Cerebellar cortex (tissue), 1 donor: ENCODE measurements at regions not wholly inside any gene's neighbourhood (a gene's known extent, or its start where the extent isn't known, plus 50 kb on each side); places are given as distances from the start of the nearest gene placed in this dataset.

Experiments used
- DNase-seq: peaks from one replicate; pipeline ENCODE4 v3.0.0-alpha.2; 2015; ENCODE audit warnings: low spot score

GRCh38 chr5:8908055-8908683, 637.7 kb downstream of the SEMA5A start:
- no peak for DNase-seq

DNA sequence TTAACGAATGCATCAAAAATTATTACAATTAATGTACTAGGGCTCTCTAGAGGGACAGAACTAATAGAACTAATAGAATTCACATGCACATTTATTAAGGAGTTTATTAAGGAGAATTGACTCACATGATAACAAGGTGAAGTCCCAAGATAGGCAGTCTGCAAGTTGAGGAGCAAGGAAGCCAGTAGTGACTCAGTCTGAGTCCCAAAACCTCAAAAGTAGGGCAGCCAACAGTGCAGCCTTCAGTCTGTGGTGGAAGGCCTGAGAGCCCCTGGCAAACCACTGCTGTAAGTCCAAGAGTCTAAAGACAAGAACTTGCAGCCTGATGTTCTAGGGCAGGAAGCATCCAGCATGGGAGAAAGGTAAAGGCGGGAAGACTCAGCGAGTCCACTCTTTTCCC, 633.8 kb downstream of the SEMA5A start:
- DNase-seq, result no peak

DNA sequence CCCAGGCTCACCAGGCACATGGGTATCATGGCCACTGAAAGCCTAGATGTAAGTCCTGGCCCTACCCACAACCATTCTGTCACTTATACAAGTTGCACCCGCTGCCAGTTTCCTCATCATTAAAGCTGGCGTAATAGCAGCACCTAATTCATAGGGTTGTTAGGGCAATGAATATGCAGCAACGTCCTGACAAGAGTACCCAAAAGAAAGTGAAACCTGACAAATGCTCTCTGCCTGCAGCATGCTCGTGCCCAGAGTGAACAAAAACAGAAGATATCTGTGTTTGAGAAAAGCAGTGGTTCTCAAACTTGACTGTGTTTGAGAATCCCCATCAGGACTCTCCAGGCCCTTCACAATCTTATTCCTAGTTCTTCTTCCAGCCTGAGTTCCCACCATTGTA, 632.4 kb downstream of the SEMA5A start:
- DNase-seq, result no peak

- no peak for DNase-seq
Observed at GRCh38 chr5:8919096-8919495, 626.8 kb downstream of the SEMA5A start.

DNA sequence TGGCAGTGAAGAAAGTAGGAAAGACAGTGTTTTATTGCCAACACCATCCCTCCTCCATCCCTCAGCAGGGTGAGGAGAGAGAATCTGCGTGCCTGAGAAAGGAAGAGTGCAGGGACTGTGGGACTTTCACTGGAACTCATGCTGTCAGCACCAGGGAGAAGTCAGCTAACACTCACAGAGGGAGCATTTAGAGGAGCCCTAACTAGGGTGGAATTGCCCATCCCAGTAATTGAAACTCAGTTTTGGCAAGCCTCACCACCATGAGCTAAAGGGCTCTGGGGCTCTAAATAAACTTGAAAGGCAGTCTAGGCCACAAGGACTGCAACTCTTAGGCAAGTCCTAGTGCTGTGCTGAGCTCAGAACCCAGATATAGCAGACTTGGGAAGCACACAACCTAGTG, 622.3 kb downstream of the SEMA5A start:
- no peak for DNase-seq

DNA sequence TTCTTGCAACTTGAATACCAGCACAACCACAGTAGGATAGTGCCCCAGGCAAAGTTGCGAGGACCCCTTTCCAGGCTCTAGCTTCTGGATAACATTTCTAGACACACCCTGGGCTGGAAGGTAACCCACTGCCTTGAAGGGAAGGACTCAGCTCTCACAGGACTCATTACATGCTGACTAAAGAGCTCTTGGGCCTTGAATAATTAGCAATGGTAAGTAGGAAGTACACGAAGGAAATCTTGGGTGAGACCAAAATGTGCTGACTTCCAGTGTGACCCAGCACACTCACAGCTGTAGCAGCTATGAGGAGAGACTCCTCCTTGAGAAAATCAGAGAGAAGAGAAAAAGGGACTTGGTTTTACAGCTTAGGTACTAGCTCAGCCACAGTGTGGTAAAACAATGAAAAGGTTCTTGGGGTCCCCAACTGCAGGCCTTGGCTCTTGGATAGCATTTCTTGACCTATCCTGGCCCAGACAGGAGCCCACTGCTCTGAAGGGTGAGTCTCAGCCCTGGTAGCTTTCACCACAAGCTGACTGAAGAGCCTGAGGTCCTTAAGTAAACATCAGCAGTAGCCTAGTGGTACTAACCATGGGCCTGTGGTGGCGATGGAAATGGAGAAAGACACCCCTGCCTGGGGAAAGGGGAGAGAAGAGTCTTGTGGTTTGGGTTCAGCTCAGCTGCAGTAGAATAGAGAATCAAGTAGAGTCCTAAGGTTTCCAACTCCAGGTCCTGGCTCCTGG, 621.7 kb downstream of the SEMA5A start:
- no peak for DNase-seq

- DNase-seq, result no peak
Observed at GRCh38 chr5:8930021-8930420, 615.9 kb downstream of the SEMA5A start.

- DNase-seq, result no peak
Observed at GRCh38 chr5:8934455-8934854, 611.4 kb downstream of the SEMA5A start.

DNA sequence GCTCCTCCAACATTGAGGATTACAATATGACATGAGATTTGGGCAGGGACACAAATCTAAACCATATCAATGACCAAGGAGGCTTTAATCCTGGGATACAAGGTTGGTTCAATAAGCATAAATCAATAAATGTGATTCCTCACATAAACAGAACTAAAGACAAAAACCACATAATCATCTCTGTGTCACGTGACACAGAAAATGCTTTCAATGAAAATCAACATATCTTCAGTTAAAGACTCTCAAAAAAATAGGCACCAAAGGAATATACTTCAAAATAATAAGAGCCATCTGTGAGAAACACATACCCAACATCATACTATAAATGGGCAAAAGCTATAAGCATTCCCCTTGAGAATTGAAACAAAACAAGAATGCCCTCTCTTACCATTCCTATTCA, 604.9 kb downstream of the SEMA5A start:
- no peak for DNase-seq

- DNase-seq, result no peak
Observed at GRCh38 chr5:8943301-8943700, 602.6 kb downstream of the SEMA5A start.

- no peak for DNase-seq
Observed at GRCh38 chr5:8944005-8944404, 601.9 kb downstream of the SEMA5A start.

- DNase-seq, result no peak
Observed at GRCh38 chr5:8945972-8946371, 599.9 kb downstream of the SEMA5A start.

DNA sequence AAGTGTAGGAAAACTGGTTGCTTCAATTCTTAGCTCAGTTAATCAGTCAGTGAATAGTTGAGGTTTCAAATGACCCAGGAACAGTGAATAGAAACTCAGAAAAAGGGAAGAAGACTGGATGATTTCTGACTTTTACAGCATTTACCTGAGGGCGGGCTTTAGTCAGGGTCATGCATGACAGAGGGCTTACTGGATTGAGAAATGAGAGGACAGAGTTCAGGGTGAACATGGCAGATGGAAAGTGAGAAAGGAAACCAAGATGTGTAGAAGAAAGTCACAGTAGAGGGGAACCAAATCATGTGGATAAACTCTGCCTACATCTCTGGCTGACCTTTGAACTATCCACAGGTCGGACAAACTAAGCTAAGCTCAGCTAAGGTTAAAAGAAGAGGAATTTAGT, 596.0 kb downstream of the SEMA5A start:
- no peak for DNase-seq

DNA sequence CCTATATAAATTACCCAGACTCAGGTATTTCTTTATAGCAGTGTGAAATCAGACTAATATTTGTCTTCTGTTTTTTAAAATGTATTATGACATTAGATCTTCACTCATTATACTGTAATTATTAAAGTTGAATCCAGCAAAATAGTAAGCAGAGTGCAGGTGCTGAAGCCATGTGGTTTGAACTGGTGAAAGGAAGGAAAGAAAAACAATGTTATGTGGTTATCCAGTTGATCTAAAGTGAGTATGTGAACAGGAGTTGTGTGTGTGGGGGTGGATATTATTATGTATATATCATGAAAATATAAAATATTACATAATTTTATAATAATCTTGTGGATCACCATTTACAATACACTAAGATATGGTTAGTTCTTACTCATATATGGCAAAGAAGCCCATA, 593.7 kb downstream of the SEMA5A start:
- DNase-seq, result no peak

GRCh38 chr5:8953016-8953415, 592.9 kb downstream of the SEMA5A start:
- no peak for DNase-seq

- no peak for DNase-seq
Observed at GRCh38 chr5:8953911-8954438, 591.9 kb downstream of the SEMA5A start.

GRCh38 chr5:8954801-8955200, 591.1 kb downstream of the SEMA5A start:
- DNase-seq, result no peak

DNA sequence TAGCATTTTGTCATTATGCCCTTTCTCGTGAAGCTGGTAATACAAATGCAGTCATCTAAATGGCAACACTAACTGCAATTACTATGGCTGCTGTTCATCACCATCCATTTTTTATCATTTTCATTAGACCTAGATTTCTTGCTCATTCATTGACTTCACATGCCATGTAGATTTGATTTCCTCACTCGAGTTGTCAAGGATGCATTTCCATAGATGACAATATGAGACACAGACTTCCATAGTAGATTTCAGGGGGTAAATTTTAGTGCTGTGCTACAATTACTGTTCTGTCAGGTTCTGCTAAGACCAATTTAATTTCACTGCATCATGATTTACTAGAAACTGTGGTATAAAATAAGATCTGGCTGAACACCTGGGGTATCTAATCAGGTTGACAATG, 589.2 kb downstream of the SEMA5A start:
- no peak for DNase-seq

DNA sequence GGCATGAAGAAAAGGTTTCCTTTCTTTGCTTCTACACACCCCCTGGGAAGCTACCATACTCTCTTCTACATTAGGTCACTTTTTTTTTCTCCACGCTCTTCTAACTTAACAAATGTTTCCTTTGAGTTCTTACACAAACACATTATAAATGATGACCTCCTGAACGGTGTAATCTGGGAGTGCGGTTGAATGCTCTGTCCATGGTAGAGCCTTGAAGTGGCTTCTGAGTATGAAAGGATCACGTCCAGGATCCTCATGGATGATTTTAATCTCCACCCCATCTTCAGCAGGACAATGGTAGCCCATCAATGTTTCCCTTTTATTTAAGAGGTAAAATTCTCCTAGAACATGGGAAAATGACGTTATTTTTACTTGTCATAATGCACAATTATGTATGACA, 587.3 kb downstream of the SEMA5A start:
- DNase-seq, result no peak

DNA sequence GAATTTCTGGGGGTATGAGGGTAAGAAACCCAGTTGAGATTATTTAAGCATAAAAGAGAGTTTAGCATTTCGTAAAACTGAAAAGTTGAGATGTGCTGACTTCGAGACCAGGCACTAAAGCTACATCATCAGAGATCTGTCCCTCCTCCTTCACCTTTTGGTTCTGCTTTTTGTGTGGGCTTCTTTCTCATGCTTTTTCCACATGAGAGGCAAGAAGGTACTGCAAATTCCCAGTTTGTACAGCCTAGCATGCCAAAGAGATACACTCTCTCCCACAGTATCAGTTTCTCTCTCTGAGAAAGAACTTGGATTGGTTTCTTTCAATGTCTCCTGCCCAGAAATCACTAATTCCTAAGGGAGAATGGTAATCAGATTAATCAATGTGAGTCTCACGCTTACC, 584.7 kb downstream of the SEMA5A start:
- DNase-seq, result no peak

DNA sequence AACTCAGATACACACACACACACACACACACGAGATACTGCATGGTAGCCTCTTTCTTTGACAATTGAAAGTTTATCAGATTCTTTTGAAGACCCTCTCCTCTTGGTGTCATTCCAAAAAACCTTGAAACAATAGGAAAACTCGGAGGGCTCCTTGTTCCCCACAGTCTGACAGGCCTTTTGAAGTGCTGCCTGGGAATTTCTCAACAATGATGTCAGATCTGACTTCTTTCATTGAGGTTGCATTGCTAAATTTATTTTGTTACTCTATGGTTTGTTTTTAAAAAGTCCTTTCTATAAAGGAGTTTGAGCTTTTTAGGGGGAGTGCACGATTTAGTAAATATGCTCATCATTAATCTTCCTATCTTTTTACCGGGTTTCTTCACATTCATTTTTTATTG, 583.9 kb downstream of the SEMA5A start:
- DNase-seq, result no peak

GRCh38 chr5:8981016-8981415, 564.9 kb downstream of the SEMA5A start:
- no peak for DNase-seq

- DNase-seq, result no peak
Observed at GRCh38 chr5:8981496-8981895, 564.4 kb downstream of the SEMA5A start.

DNA sequence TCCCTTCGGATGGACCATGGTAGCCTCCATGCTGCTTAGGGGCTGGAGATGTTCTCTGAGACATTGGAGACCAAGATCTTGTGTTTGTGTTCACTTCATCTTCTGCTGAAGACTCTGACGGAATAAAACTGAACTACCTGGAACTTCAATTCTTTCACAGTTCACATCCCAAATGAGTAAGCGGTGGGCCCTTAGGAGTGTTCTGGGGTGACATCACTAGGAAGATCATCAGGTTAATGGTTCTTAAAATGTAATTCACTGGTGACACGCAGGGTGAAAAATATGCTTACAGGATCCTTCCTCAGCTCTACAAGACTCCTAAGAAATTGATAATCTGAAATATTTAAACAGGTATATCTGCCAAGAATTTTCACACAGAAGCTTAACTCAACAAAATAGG, 561.5 kb downstream of the SEMA5A start:
- DNase-seq, result no peak
